Mammary epithelial cell (primary cell): ENCODE measurements at regions not wholly inside any gene's neighbourhood (a gene's known extent, or its start where the extent isn't known, plus 50 kb on each side); places are given as distances from the start of the nearest gene placed in this dataset.

Source experiments
- CTCF ChIP-seq, 2 donors: IDR thresholded peaks in 1 of 2; conservative IDR thresholded peaks in 1 of 2; 2 replicates each; pipeline ENCODE4 v1.5.1; 2011 to 2012; ENCODE audit warnings: inconsistent platforms in 2 of 2, low read length in 2 of 2, mild to moderate bottlenecking in 2 of 2, control low read depth in 1 of 2, low read depth in 1 of 2; ENCODE audit not compliant: insufficient read depth in 1 of 2; ENCODE audit errors: extremely low read depth in 1 of 2
- EZH2 ChIP-seq: IDR thresholded peaks from 2 replicates; pipeline ENCODE4 v1.6.1; 2012; ENCODE audit warnings: low read length, inconsistent platforms, borderline replicate concordance

DNA sequence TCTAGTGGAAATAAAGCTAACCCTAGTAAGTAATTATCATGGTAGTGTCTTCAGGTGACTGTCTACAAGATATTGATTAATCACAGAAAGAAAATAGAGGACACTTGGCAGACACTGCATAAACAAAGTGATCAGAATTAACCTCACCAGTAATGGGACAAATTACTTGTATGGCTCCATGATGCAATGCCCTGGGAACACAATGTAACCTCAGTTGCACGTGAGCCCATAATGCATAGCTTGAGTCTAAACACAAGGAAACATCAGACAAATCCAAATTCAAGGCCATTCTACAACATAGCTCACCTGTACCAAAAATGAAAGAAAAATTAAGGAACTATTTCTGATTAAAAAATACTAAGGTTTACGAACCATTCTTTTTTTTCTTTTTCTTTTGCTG, 92.4 kb upstream of the SSTR4 start:
- TF ChIP-seq CTCF (conservative IDR thresholded peaks at IDR 0.05 in 1 of 2, IDR thresholded peaks at IDR 0.05 in 1 of 2; ENCODE audit: extremely low read depth in 1 of 2, insufficient read depth in 1 of 2, low read depth in 1 of 2, low read length in 2 of 2) = no peak
- TF ChIP-seq EZH2 = no peak
